Forelimb muscle (tissue), 1 donor: ENCODE measurements at regions not wholly inside any gene's neighbourhood (a gene's known extent, or its start where the extent isn't known, plus 50 kb on each side); places are given as distances from the start of the nearest gene placed in this dataset.
"Not testable (repeated sequence)": the region's sequence is repeated elsewhere in the genome, so short reads cannot be mapped to it uniquely, and the experiment has no call there.

ENCODE experiments used
- DNase-seq: peaks from one replicate; pipeline ENCODE4 v3.0.0-alpha.2; 2013; ENCODE audit warnings: low read depth

DNA sequence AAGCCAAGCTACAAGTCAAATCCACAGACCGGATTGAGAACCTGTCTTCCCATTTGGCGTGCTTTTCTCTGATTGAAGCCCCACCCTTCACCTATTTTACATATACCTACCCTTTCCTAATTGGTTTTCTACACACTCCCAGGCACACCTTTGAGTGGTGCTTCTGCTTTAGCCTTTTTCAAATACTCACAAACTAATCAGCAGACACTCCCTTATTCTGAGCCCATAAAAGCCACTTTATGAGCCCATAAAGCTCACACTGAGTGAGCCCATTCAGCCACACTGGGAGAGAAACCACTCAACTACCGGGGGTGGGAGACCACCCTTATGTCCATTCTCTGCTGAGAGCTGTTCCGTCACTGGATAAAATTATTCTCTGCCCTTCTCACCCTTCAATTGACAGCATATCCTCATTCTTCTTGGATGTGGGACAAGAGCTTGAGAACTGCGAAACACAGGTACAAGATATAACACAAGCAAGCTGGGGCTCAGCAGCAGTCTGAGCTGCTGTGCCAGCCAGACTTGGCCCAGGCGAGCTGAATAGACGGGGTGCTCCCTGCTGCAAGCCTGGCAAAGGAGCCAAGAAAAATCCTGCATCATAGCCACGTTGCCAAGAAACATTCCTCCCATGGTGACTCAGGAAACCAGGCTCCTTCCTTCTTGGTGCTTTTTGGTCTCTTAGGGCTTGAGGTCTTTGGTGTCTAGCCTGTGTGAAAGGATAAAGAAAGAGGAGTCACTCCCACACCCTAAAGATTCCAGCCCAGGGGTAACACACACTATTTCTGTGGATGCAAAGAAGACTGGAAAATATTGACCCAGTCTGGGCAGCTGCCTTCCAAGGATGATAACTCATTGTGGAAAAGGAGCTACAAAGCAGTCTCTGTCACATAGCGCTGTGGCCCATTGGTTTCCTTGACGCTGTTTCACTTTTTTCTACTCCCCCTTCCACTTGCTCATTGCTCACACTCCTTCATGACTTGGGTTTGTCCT lies 609.7 kb downstream of the MCTP2 start:
- no peak for DNase-seq

DNA sequence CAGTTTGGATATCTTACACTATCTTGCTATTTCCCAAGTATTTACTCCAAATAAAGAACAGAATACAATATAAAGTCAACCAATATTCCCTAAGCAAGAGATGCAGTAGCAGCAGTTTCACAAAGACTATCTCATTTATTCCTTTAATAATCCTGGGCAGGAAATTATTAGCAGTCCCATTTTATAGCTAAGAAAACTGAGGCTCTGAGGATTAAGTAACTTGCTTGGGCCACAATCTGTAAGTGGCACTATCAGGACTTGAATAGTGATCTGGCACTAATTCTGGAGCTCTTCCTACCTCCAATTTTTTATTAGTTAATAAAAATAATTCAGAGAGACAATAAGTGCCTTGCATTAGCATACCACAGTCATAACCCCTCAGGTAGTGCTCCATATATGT lies 611.7 kb downstream of the MCTP2 start:
- no peak for DNase-seq

DNA sequence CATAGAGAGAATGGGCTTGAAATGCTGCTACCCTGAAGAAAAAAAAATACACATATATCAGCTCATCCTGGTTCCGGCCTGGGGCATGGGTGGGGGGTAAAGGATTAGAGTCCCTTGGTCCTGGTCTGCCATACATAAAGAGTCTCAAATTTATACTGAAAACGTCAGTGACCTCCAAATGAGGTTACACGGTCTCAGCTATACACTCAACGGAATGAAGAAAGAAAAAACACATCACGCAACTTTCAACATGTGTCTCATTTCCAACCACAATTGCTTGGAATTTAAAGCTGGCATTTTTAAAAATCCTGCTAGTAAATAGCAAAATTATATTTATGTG lies 612.8 kb downstream of the MCTP2 start:
- DNase-seq: no peak

DNA sequence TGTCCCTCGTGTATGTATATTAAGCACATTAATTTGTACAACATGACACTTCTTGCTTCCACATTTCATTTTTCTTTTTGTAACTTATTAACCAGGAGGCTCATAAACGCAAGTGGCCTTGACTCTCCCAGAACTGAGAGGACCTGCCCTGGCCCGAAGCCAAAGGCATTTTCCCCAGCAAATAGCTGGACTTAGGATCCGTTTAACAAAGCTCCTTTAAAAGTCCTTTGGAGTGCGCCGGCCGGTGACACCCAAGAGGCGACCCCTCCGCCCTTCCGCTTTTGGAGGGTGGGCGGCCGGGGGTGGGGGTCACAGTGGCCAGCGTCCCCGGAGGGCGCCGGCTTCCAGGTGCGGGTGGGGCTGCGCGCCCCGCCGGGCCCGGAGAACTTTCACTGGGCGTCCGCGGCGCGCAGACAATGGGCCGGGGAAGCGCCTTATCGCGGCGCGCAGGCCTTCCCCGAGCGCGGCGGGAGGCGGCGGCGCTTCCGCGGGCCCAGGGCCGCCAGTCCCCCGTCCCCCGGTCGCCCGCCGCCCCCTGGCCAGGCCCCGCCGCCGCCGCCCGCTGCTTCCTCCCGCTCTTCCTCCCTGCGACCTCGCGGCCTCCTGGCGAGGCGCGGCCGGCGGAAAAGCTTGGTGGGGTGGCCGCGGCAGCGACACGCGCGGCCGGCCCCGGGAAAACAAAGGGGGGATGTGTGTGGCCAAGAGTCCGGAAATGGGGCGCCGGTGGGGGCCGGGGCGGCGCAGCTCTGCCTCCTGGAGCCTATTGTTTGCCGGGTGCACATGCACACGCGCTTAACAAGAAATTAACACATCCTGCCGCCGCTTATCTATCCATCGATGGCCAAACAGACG lies 613.4 kb downstream of the MCTP2 start:
- no peak for DNase-seq

DNA sequence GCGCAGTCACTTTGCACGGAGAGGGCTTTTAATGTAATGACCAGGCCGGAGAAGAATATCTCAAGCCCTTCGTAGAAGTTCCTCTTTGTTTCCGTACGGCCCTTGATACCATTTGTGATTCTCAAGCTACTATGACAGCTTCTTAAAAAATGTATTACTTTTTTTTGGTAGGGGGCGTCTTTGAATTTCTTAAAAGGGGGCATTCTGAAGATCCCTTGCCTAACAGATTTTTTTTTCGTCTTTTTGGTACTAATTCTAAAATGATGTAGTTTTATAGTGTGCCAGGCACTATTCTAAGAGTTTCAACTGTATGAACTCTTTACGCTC lies 614.0 kb downstream of the MCTP2 start:
- no peak for DNase-seq

DNA sequence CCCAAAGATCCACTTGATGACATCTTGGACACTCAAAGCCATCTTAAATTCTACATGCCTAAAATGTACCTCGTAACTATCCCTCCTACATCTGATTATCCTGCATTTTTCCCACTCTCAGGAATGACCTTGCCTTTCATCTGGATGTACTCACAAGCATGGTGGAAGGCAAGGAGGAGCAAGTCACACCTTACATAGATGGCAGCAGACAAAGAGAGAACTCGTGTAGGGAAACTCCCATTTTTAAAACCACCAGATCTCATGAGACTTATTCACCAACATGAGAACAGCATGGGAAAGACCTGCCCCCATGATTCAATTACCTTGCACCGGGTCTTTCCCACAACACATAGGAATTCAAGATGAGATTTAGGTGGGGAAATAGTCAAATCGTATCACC lies 616.0 kb downstream of the MCTP2 start:
- no peak for DNase-seq

DNA sequence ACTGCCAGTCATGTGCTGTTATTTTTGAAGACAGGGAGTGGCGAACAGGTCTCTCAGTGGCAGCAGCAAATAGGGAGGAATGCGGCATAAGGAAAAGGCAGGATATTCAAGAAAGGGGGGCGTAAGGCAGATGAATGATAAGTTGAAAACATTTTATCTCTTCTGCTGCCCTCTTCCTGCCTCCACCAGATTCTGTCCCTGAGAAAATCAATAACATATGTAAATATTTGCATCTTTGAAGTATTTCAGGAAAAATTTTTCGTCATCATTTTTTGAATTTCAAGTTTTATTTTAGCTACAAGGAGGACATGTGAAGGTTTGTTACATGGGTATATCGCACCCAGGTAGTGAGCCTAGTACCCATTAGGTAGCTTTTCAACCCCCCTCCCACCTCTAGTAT lies 616.7 kb downstream of the MCTP2 start:
- DNase-seq: no peak

DNA sequence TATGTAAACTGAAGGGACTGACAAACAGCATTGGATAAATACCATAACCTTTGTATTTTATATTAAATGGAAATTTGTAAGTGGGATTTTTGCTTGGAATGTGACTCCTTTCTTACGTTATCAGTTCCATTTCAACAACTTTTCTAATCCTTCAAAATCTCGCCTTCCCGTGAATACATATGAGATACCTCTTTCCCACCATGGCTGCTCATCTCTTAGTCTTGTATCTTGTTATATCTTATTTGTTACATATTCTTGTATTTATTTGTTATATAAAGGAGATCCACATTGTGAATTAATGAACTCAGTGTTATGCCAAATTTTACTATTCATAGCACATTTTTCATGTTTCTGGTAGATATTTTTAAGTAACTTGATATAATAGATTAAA lies 623.7 kb downstream of the MCTP2 start:
- DNase-seq: no peak

DNA sequence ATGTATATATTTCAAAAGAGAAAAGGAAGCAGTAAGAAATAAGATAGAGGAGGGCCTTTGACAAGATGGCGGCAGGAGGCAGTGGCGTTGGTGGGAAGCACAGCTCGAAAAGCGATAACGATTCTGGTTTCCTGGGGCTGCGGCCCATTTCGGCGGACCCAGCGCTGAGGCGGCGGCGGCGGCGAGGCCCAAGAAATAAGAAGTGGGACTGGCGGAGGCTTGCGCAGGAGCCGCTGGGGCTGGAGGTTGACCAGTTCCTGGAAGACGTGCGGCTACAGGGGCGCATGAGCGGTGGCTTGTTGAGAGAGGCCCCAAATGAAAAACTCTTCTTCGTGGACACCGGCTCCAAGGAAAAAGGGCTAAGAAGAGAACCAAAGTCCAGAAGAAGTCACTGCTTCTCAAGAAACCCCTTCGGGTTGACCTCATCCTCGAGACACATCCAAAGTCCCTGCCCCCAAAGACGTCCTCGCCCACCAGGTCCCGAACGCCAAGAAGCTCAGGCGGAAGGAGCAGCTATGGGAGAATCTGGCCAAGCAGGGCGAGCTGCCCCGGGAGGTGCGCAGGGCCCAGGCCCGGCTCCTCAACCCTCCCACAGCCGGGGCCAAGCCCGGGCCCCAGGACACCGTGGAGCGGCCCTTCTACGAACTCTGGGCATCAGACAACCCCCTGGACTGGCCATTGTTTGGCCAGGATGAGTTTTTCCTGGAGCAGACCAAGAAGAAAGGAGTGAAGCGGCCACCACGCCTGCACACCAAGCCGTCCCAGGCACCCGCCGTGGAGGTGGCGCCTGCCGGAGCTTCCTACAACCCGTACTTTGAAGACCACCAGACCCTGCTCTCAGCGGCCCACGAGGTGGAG lies 624.3 kb downstream of the MCTP2 start:
- no peak for DNase-seq

DNA sequence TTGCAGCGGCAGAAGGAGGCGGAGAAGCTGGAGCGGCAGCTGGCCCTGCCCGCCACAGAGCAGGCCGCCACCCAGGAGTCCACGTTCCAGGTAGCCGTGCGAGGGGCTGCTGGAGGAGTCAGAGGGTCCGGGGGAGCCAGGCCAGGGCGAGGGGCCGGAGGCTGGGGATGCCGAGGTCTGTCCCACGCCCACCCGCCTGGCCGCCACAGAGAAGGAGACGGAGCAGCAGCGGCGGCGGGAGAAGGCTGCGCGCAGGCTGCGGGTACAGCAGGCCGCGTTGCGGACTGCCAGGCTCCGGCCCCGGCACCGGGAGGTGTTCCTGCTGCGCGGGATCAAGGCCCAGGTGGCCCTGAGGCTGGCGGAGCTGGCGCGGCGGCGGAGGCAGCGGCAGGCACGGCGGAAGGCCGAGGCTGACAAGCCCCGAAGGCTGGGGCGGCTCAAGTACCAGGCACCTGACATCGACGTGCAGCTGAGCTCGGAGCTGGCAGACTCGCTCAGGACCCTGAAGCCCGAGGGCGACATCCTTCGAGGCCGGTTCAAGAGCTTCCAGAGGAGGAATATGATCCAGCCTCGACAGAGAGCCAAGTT lies 625.0 kb downstream of the MCTP2 start:
- DNase-seq: no peak

DNA sequence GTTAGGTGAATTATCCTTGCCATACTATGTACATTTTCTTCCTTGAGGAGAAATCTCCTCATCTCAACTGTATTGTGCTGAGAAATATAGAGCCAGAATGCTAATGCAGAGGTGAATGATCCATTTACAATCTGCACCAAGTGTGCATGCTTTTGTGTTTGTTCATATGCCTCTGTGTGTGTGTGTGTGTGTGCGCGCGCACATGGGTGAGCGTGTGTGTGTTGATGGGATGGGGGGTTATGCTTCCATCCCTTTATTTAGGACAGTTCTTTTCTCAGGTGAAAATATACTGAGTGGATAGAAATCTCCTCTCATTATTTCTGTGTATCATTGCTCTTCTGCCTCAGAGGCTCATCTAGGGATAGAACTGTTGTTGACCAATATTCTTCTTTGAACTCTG lies 626.1 kb downstream of the MCTP2 start:
- DNase-seq: no peak

DNA sequence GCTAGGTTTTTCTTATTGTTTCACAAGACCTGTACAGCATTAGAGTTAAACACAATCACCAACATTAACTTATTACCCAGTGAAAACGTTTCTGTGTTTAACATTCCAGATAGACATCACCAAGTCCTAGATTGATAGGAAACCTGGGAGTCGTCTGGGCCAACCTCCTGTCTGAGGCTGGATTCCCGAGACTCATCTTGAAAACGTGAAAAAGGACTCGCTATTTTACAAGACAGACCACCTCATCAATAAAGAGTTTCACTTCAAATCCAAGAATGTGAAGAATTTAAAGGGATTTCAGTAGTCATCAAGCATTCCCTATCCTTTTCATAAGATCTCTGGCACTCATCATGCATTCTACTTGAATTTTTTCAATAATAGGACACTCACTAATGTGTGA lies 626.6 kb downstream of the MCTP2 start:
- DNase-seq: no peak

DNA sequence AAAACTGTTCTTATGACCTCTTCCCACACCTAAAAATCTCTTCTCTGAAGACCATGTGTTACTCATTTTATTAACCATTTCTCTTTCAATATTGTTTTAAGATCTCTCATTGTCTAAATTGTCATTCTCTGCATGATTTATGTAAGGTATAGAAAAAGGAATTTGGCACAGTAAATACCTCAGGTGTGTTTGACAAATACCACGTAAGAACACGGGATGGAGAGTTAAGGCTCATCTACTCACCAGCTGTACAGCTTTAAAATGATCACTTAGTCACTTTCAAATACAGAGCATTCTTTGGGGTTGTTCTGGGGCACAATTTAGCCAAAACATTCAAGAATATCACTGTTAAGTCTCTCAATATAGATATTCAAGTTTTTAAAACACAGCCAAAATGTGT lies 627.1 kb downstream of the MCTP2 start:
- DNase-seq: no peak

DNA sequence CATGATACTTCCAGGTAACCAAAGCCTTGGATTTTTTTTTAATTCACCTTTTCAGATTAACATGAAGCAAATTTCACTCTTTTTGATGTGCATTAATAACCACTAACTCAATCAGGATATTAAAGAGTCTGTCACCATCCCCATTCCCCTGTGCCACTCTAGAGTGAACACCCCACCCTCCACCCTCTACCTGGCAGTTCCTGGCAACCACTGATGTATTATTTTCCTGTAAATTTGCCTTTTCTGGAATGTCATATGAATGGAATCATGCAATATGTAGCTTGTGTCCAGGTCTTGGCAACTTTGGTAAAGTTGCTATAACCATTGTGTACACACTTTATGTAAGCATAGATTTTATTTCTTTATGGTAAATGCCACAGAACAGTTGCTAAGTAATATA lies 627.6 kb downstream of the MCTP2 start:
- DNase-seq: no peak

DNA sequence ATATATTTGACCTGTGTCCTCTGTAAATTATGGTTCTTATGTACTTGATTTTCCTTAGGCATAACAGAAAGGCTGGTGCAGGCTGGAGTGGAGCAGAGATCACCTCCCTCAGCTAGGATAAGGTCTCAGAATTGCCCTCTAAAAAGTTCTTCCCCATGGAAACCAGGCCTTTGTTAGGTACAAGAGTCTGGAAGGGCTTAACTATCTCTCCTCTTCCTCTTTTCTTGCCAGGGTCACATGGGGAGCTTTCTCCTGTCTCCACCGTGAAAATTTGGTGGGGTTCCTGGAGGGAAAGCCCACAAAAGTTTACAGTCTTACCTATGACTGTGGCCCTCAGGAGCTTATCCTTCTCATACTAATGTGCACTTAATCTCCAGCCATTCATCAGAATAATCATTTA lies 633.2 kb downstream of the MCTP2 start:
- DNase-seq: no peak

DNA sequence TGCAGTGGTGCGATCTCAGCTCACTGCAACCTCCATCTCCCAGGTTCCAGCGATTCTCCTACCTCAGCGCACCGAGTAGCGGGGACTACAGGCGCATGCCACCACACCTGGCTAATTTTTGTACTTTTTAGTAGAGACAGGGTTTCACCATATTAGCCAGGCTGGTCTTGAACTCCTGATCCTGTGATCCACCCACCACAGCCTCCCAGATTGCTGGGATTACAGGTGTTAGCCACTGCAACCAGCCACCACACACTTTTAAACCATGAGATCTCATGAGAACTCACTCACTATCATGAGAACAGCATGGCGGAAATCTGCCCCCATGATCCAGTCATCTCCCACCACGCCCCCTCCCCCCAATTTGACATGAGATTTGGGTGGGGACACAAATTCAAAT lies 636.9 kb downstream of the MCTP2 start:
- not testable (repeated sequence) for DNase-seq

DNA sequence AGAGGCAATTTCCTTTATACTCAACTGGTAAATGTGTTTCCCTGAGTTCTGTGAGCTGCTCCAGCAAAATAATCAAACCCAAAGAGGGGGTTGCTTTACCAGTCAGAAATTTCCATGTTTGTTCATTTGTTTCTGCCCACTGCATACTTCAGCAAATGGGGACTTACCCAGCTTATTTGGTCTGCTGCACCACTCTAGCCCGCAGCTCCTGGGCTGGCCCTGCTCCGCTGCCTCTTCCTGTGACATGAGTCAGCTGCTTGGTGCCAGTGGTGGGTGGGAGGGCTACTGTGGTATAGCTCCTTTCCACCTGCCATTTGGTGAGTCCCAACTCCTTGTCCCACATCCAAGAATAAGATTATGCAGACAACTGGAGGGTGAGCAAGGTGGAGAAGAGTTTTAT lies 644.2 kb downstream of the MCTP2 start:
- DNase-seq: no peak

DNA sequence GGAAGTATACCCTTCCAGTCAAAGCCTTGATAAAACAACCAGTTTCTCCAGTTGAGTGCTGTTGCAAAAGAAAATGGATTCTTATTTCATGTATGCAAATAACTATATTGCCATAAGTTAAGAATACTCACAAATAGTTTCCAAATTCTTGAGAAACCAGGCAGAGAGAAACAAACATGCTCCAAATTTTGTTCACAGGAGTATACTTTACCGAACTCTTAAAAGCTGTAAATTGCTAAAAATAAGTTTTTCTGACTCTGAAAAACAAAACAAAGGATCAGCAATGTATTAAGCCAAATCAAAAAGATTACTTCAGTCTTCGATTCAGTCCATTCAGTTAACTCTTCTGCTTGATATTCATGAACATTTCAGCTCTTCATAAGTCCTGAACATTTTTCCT lies 646.5 kb downstream of the MCTP2 start:
- DNase-seq: no peak

DNA sequence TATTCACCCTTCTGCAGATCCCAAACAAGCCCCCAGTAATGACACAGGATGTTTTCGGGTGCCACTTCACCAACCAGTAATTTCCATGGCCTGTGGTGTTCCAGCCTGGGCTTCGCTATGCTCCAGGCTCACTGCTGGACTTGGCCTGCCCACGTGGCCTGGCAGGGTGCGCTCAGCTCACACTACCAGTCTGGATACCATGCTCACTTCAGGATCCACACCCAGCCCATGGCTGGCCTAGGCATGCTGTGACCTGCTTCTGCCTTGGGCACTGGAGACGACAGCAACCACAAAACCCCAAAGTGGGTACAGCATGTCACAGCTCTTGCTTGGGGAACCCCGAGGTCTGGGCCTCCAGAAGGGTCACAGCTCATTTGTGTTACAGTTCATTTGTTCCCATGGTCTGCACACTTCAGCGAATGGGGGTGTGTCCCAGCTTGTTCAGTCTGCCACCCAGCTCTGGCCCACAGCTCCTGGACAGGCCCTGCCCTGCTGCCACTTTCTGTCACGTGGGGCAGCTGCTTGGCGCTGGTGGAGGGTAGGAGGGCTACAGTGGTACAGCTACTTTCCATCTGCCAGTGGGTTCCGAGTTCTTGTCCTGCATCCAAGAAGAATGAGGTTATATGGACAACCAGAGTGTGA lies 650.8 kb downstream of the MCTP2 start:
- no peak for DNase-seq

DNA sequence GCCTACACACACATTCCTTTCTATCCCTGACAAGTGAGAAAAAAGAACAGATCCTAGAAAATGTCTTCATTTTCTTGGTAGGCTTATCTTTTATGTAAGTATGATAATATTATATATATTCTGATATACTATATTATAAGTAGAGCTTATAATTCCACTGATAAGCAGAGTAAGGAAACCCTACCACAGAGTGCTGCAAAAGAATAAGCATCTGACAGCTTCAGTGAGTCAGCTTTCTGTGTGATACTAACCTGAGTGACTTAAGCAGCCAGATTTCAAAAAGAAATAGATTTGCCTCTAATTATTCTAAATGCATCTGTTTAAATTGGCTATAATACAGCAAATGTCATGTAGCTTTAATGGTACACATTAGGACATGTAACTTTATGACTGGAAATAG lies 656.0 kb downstream of the MCTP2 start:
- no peak for DNase-seq

DNA sequence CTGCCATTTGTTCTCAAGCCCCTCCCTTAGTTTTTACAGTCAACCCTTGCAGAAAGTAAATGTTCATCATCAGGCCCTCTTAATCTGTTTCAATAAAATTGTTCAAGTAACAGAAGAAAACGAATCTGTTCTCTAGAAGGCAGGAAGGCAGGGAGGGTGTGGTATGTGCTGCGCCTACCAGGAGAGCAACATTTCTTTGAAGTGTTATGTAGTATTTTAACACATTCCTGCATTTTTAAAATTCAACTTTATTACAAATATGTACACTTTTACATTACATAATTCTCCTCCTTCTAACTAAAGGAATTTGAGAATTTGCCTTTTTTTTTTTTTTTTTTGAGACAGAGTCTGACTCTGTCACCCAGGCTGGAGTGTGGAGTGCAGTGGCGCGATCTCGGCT lies 657.8 kb downstream of the MCTP2 start:
- DNase-seq: no peak
